Head of caudate nucleus (tissue), 42 donors: ENCODE measurements at regions not wholly inside any gene's neighbourhood (a gene's known extent, or its start where the extent isn't known, plus 50 kb on each side); places are given as distances from the start of the nearest gene placed in this dataset.

Experiments used
- DNase-seq, 42 donors: peaks; one replicate each; pipeline versions ENCODE4 v3.0.0 to v3.0.0-alpha.2; 2020 to 2021; ENCODE audit warnings: mixed read lengths in 7 of 42
- intact Hi-C: fragments of 100-400 bp; cut with DNase I; formaldehyde crosslinking; loops from one replicate; pipeline ENCODE4 v1.15.0; 2022

- intact Hi-C loops = no loop called here
Measured at GRCh38 chr15:79230766-79231165, 51.8 kb upstream of the ANKRD34C start.

GRCh38 chr15:79222808-79223207, 59.7 kb upstream of the ANKRD34C start:
- intact Hi-C loops = no loop called here
- no peak for DNase-seq

More at GRCh38 chr15:79230766-79231165, 51.8 kb upstream of the ANKRD34C start:
- peak in 1 of 42 donors; percentile 3 for DNase-seq

- intact Hi-C loops = no loop called here
- no peak for DNase-seq
Measured at GRCh38 chr15:79221696-79222095, 60.8 kb upstream of the ANKRD34C start.

GRCh38 chr15:79219393-79220056, 63.0 kb upstream of the ANKRD34C start:
- peak in 1 of 42 donors; percentile 16 for DNase-seq
- intact Hi-C loops = no loop called here

GRCh38 chr15:79218588-79219200, 63.8 kb upstream of the ANKRD34C start:
- intact Hi-C loops = no loop called here
- DNase-seq = no peak

GRCh38 chr15:79213650-79214049, 68.9 kb upstream of the ANKRD34C start:
- DNase-seq = no peak
- intact Hi-C loops = no loop called here

GRCh38 chr15:79212589-79213157, 69.8 kb upstream of the ANKRD34C start:
- DNase-seq = no peak
- intact Hi-C loops = no loop called here

- intact Hi-C loops = no loop called here
- no peak for DNase-seq
Measured at GRCh38 chr15:79211481-79211880, 71.0 kb upstream of the ANKRD34C start.

- no peak for DNase-seq
- intact Hi-C loops = no loop called here
Measured at GRCh38 chr15:79209690-79210089, 72.8 kb upstream of the ANKRD34C start.

- DNase-seq = no peak
- intact Hi-C loops = no loop called here
Measured at GRCh38 chr15:79209116-79209515, 73.4 kb upstream of the ANKRD34C start.

- intact Hi-C loops = no loop called here
- DNase-seq = no peak
Measured at GRCh38 chr15:79208179-79208578, 74.3 kb upstream of the ANKRD34C start.

- intact Hi-C loops = no loop called here
Measured at GRCh38 chr15:79206940-79207339, 75.6 kb upstream of the ANKRD34C start.

GRCh38 chr15:79204886-79205675, 77.4 kb upstream of the ANKRD34C start:
- intact Hi-C loops = no loop called here
- DNase-seq = no peak

More at GRCh38 chr15:79206940-79207339, 75.6 kb upstream of the ANKRD34C start:
- no peak for DNase-seq

- intact Hi-C loops = no loop called here
- no peak for DNase-seq
Measured at GRCh38 chr15:79198461-79198860, 84.1 kb upstream of the ANKRD34C start.

- no peak for DNase-seq
- intact Hi-C loops = no loop called here
Measured at GRCh38 chr15:79197285-79197684, 85.2 kb upstream of the ANKRD34C start.

GRCh38 chr15:79195802-79196201, 86.7 kb upstream of the ANKRD34C start:
- intact Hi-C loops = no loop called here
- DNase-seq = peak in 1 of 42 donors; percentile 37

- intact Hi-C loops = no loop called here
- peak in 1 of 42 donors; percentile 9 for DNase-seq
Measured at GRCh38 chr15:79195239-79195638, 87.3 kb upstream of the ANKRD34C start.

GRCh38 chr15:79194386-79194785, 88.1 kb upstream of the ANKRD34C start:
- intact Hi-C loops = no loop called here
- no peak for DNase-seq

- intact Hi-C loops = no loop called here
- DNase-seq = no peak
Measured at GRCh38 chr15:79193549-79193948, 89.0 kb upstream of the ANKRD34C start.

GRCh38 chr15:79193103-79193502, 89.4 kb upstream of the ANKRD34C start:
- intact Hi-C loops = no loop called here
- peak in 1 of 42 donors; percentile 13 for DNase-seq
